ENCODE measurements at regions not wholly inside any gene's neighbourhood (a gene's known extent, or its start where the extent isn't known, plus 50 kb on each side); places are given as distances from the start of the nearest gene placed in this dataset.

- Histone ChIP-seq H3K4me3 (no peak overlapping the region), H4K20me1 (ENCODE audit: low read depth) (no peaks in the 10 kb centered on the region), H3K79me2 (ENCODE audit: low read depth) (no peaks in the 10 kb centered on the region), H3K9me3 (ENCODE audit: low read depth) (no peaks in the 10 kb centered on the region), H3K9ac (no peak overlapping the region), H3F3A (ENCODE audit: low read depth) (no peaks in the 10 kb centered on the region), H3K27ac (no peak overlapping the region), H3K27me3 (no peaks in the 10 kb centered on the region), H3K4me1 (no peaks in the 10 kb centered on the region), H3K4me2 (no peak overlapping the region), H3K36me3 (no peaks in the 10 kb centered on the region), H2AFZ (replicated peaks) (no peak overlapping the region)
- TF ChIP-seq EZH2phosphoT487 (IDR thresholded peaks at IDR 0.05) (no peak), CTCF (IDR thresholded peaks at IDR 0.05) (no peak), EZH2 (IDR thresholded peaks at IDR 0.05) (no peak)
- Mint-ChIP-seq H3K36me3 (no peaks in the 10 kb centered on the region), H3K4me1 (peaks cover 13% of the 10 kb centered on the region), H3K27ac (no peak overlapping the region), H3K27me3 (ENCODE audit: insufficient read depth, low read depth) (no peaks in the 10 kb centered on the region), H3K4me3 (no peak overlapping the region), H3K9me3 (no peaks in the 10 kb centered on the region)
- no peak for DNase-seq (ENCODE audit: low spot score)
Measured at GRCh38 chr1:219505886-219506285, 107.0 kb downstream of the ZC3H11B start.

GRCh38 chr1:219503604-219504003, 109.3 kb downstream of the ZC3H11B start:
- no peak for TF ChIP-seq EZH2 (IDR thresholded peaks at IDR 0.05)
- TF ChIP-seq EZH2phosphoT487 (IDR thresholded peaks at IDR 0.05), result no peak
- no peak for TF ChIP-seq CTCF (IDR thresholded peaks at IDR 0.05)
- Mint-ChIP-seq H3K27me3 (ENCODE audit: insufficient read depth, low read depth) (no peaks in the 10 kb centered on the region), H3K36me3 (no peaks in the 10 kb centered on the region), H3K9me3 (no peaks in the 10 kb centered on the region), H3K4me3 (no peak overlapping the region), H3K4me1 (peaks cover 13% of the 10 kb centered on the region), H3K27ac (no peak overlapping the region)
- H4K20me1 ChIP-seq (ENCODE audit: low read depth), result no peaks in the 10 kb centered on the region
- no peaks in the 10 kb centered on the region for H3K27me3 ChIP-seq
- H3K9ac ChIP-seq, result no peak overlapping the region
- H3K4me2 ChIP-seq, result no peak overlapping the region
- H3K79me2 ChIP-seq (ENCODE audit: low read depth), result no peaks in the 10 kb centered on the region
- H2AFZ ChIP-seq (replicated peaks), result no peak overlapping the region
- H3K9me3 ChIP-seq (ENCODE audit: low read depth), result no peaks in the 10 kb centered on the region
- no peaks in the 10 kb centered on the region for H3F3A ChIP-seq (ENCODE audit: low read depth)
- no peak overlapping the region for H3K27ac ChIP-seq
- H3K4me1 ChIP-seq, result no peaks in the 10 kb centered on the region
- H3K36me3 ChIP-seq, result no peaks in the 10 kb centered on the region
- no peak overlapping the region for H3K4me3 ChIP-seq
- DNase-seq (ENCODE audit: low spot score), result no peak

- H3K36me3 Mint-ChIP-seq, result no peaks in the 10 kb centered on the region
- Histone ChIP-seq H4K20me1 (ENCODE audit: low read depth) (no peaks in the 10 kb centered on the region), H3K27ac (no peak overlapping the region), H2AFZ (replicated peaks) (no peak overlapping the region), H3K9ac (no peak overlapping the region), H3K4me2 (no peak overlapping the region), H3K79me2 (ENCODE audit: low read depth) (no peaks in the 10 kb centered on the region), H3K9me3 (ENCODE audit: low read depth) (no peaks in the 10 kb centered on the region), H3F3A (ENCODE audit: low read depth) (no peaks in the 10 kb centered on the region), H3K27me3 (no peaks in the 10 kb centered on the region), H3K36me3 (no peaks in the 10 kb centered on the region), H3K4me1 (no peaks in the 10 kb centered on the region), H3K4me3 (no peak overlapping the region)
- TF ChIP-seq CTCF (IDR thresholded peaks at IDR 0.05) (no peak), EZH2phosphoT487 (IDR thresholded peaks at IDR 0.05) (no peak), EZH2 (IDR thresholded peaks at IDR 0.05) (no peak)
- peaks cover 3% of the 10 kb centered on the region for H3K4me1 Mint-ChIP-seq
- no peak overlapping the region for H3K27ac Mint-ChIP-seq
- no peaks in the 10 kb centered on the region for H3K9me3 Mint-ChIP-seq
- no peak for DNase-seq (ENCODE audit: low spot score)
- no peak overlapping the region for H3K4me3 Mint-ChIP-seq
- peaks cover 6% of the 10 kb centered on the region for H3K27me3 Mint-ChIP-seq (ENCODE audit: insufficient read depth, low read depth)
Measured at GRCh38 chr1:219500327-219500897, 112.5 kb downstream of the ZC3H11B start.

Measured in neural progenitor cell (in vitro differentiated cells).